ENCODE measurements at regions not wholly inside any gene's neighbourhood (a gene's known extent, or its start where the extent isn't known, plus 50 kb on each side); places are given as distances from the start of the nearest gene placed in this dataset.

- no peak for TF ChIP-seq CTCF (IDR thresholded peaks at IDR 0.05)
- no peak for TF ChIP-seq SIN3A (IDR thresholded peaks at IDR 0.05; ENCODE audit: borderline replicate concordance, low read depth, low read length)
- TF ChIP-seq MXI1 (IDR thresholded peaks at IDR 0.05; ENCODE audit: low read depth, low read length) = no peak
- no peak for TF ChIP-seq GABPA (IDR thresholded peaks at IDR 0.05; ENCODE audit: low read depth)
- no peak for TF ChIP-seq FOXM1 (IDR thresholded peaks at IDR 0.05; ENCODE audit: low read depth)
- TF ChIP-seq EZH2phosphoT487 (IDR thresholded peaks at IDR 0.05; ENCODE audit: borderline replicate concordance, low read depth) = no peak
Observed at GRCh38 chr2:142581491-142581890, 296.0 kb upstream of the KYNU start.
